GM21360 (cell line): ENCODE measurements at regions not wholly inside any gene's neighbourhood (a gene's known extent, or its start where the extent isn't known, plus 50 kb on each side); places are given as distances from the start of the nearest gene placed in this dataset.

Experiments
- ATAC-seq: cut with Tn5 transposase; IDR thresholded peaks from one replicate; pipeline ENCODE4 v1.9.1; 2021; ENCODE audit warnings: mild to moderate bottlenecking, moderate library complexity; ENCODE audit not compliant: unreplicated experiment

DNA sequence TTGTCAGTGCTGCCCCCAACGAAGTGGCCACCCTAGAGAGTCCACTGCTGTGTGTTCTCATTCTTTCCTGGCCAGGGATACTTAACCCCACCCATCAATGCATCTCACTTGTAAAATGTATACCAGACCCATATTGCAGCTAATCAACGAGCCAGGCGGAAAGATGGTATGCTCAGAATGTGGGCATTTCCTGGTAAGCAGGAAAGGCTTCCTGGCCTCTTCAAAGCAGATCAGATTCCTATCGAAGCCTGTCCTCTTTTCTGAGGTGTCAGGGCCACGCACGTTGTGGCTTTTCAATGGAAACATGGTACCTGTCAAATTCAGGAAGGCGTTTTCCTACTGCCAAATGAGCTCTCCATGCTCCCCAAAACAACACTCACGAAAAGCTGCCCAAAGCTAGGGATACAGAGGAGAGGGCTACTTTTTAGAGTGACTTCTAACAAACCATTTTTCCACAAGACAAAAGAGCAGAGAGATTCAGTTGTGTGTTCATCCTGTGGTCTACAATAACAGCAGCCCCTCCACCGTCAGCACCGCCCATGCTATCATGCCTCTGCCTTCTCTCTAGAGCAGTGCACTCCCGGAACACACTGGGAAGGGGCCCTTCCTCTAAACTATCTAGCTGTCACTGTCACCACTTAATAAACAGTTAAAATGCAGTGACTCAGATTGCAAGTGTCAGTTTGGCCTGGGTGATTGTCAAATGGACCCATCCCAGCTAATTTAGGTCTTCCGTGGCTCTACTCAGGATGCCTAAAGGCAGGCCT, 535.1 kb downstream of the RNF144A start:
- no peak for ATAC-seq

DNA sequence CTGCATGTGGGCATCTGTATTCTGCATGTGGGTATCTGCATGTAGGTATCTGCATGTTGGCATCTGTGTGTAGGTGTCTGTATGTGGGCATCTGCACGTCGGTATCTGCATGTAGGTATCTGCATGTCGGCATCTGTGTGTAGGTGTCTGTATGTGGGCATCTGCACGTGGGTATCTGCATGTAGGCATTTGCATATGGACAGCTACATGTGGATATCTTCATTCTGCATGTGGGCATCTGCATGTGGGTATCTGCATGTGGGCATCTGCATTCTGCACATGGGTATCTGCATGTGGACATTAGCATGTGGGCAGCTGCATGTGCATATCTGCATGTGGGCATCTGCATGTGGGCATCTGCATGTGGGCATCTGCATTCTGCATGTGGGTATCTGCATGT, 537.4 kb downstream of the RNF144A start:
- ATAC-seq, result no peak

DNA sequence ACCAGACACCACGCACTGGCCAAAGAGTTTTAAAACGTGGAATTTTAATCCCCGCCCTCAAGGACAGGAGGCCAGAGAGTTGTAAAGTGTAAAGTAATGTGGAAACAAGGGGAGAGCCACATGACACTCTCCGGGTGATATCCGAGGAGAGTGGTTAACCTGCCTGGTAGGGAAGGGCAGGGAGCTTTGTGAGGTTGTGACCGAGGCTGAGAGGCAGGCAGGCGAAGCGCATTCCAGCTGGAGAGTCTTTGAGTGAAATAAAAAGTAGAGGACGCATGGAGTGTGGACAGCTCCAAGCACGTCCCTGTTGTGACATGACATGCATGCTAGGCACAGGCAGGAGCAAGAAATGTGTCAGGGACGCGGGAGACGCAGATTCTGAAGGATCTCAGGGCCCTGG, 539.5 kb downstream of the RNF144A start:
- no peak for ATAC-seq

DNA sequence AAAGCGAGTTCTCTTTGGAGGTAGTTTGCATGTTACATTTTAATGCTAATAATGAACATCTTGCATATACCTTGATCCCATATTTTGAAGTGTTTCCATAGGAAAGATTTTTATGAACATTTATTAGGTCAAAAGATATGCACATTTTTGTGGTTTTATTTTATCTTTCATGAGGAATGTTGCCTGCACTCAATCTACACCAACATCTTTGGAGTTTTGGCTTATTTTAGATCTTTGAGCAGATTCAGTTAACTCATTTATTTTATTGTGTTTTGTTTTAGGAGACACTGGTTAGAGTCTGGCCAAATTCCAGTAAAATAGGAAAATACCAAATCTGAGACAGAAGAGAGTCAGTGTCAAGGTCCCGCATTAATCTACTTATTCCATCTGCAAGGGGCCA, 540.9 kb downstream of the RNF144A start:
- ATAC-seq, result no peak

DNA sequence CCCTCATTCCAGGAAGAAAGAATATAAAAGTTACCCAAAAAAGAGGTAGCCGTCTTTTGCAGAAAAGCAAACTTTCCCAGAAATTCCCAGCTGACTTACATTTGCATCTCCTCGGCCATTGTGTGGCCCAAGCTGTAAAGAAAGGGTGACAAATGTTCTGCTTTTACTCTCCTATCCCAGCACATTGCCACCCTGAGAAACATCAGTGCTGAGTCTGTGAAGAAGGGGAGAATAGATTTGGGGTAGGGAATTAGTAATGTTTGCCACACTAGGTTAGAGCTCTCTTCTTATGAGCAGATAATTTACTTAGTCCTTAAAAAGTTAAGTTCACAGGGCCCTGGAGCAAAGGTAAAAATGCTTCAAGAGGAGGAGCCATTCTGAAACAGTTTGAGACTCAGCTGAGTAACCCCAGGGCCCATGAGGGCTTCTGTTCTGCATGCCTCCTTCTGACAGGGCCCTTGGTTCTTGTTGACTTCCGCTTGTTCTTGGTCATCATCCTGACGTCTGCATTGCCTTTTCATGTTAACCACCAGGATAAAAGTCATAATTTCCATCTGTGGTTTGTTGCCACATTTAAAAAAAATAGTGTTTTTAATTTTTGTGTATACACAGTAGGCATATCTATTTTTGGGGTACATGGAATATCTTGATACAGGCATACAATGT, 550.7 kb downstream of the RNF144A start:
- no peak for ATAC-seq

DNA sequence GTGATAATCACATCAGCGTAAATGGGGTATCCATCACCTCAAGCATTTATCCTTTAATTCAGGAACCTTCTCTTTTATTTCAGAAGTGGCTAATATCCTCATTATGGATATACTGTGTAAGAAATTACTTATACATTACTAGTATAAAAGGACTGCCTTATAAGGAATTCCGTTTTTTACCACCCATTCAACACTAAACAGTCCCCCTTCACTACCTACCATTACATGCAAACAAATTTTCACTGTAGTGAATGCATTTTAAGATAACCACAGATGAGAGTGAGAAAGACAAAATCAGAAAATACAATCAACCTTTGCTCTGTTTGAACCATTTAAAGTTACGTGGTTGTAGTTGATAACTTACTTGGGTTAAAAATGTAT, 551.2 kb downstream of the RNF144A start:
- no peak for ATAC-seq

DNA sequence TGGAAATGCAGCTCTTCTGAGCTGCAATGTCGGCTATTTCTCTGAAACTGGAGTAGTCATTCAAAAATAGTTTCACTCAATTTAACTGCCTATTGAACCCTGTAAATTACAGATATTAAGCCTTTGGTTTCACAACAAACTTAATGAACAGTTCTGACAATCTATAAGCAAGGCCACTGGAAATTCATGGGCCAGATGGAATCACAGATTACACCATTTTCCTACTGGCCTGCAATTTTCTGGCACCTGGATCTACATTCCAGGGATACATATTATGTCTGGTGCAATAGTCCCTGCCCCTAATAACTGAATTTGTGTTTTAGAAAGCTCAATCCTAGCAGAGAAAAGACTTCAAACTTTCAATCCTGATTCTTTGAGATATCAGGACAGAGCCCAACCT, 551.7 kb downstream of the RNF144A start:
- ATAC-seq, result no peak

DNA sequence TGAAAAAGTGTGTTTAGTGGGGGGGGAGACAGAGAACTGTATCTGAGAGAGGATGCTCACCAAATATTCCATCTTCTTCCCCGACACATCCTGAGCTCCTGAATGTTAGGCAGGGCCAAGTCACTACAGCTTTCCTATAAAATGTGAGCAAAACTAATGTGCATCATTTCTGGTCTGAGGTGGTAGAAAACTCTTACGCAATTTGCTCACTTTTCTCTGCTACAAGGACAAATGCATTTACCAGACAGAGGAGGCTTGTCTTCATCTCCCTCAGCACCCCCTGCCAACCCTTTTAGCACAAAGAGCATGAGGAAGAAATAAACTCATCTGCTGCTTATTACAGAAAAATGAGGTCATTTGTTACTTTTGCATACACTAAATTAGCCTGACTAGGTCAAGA, 554.0 kb downstream of the RNF144A start:
- ATAC-seq, result no peak

DNA sequence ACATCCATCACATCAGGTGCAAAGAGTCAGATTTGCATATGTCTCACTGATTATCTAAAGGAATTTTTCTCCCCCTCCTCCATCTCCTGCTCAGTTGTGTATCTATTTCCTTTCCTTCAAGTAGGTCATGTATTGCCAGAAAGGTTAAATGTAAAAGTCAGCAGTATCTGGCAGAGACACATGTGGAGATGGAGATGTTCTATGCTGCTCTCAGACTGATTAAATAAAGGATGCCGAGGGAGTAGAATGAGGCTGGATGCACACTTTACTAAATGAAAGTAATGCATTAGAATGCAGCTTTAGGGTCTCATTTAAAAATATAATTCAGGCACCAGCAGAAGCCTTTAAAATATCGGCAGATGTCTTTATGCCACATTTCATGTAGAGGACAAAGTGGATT, 555.3 kb downstream of the RNF144A start:
- no peak for ATAC-seq

DNA sequence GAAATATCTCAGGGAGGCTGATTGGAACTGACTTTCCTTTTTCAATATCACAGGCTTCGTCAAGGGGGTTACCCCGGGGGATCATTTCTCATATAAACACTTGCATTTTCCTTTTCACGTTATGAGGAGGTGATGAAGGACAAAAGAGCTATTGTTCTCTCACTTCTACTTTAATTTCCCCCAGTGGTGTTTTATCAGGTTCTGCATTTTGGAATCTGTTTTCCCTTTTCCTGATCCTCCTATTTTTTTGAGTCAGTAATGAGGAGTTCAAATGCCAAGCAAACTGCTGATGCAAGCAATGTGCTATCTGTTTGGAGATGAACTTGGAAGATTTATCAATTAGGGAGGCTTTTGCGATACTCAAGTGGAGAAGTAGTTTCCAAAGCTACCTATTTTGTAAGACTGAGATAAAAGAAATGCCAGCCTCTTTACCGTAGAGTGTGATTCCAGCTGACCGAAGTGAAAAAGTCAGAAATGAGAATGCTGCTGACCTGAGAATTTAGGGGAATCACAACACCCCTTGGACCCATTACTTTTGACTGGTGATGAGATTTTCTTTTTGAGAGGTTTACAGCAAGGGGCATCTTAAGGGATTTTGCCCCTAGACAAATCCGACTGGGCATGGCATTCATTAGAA, 556.0 kb downstream of the RNF144A start:
- no peak for ATAC-seq

DNA sequence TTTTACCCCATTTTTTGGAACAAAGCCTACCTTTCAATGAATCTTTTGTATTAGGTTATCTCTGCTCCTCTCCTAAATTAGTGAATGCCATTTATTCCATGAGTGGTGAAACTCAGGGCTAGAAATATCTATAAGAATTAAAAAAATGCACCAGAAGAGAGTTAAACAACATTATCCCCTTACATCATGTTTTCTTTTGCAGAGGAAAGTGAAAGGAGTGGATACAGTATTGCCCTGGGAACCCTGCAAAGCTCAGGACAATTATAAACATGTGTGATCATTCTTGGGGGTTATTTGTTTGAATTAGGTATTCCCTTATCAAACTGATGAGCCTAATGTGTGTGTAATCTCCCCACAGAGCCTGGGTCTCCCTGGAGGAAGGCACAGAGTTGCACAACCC, 559.2 kb downstream of the RNF144A start:
- ATAC-seq, result no peak

DNA sequence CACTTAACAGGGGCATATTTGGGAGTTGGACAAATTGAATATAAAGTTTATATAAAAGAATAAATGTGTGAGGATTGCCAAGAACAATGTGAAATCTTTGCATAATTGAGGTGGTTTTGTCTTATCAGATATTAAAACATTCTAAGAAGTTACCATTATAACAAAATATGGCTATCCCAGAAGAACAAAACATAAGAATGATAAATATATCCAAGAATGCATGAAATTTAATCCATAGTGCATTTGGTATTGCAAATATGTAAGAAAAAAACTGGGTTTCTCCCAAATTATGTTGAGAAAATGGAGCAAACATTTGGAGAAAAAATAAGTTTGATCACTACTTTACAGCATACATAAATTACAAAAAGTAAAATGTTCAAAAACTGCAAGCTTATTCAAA, 562.4 kb downstream of the RNF144A start:
- no peak for ATAC-seq

DNA sequence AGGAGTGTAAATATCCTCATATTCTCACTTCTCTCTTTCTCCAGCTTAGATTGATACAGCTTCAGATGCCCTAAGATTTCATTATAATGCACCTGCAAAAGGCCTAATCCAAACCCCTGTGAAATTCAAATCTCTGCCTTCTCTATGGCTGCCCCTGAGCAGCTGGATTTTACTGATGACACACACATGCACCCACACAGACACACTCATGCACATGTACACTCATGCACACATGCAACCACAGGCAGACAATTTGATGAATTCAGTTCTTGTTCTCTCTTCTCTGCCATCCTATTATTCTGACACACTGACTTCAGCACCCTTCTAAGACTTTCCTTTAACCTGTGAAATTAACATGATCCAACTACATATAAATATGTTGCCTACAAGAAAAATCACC, 563.2 kb downstream of the RNF144A start:
- ATAC-seq, result no peak

DNA sequence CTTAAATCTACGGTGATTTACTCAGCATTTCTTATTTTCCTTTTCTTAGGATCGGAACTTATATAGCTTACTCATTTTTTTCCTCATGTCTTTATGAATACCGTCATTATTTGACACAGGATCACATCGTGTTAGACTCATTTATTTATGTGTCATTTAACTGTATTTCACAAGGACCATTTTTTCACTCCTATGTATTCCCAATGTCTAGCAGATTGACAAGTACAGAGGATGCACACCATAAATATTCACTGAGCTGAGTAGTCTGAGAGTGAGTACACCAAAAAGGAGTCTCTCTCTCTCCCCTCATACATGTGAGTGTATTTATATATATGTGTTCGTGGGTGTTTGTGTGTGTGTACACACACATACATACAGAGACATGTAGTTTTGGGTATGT, 573.5 kb downstream of the RNF144A start:
- ATAC-seq, result no peak

DNA sequence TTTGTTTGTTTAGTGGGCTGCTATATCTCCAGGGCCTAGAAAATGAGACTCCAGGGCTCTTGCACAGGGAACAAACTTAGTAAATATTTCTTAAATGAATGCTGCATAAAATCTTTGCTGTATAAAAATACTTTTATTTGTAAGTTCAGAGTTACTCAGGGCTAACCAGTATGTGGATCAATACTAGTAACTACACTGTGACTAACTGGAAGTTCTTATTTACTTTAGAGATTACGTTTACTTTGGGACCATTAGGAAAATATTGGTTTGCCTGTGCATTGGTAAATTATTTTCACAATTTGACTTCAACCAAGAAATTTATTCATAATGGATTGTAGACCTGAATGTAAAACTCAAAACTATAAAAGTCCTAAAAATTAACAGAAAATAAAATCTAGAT, 575.5 kb downstream of the RNF144A start:
- no peak for ATAC-seq

DNA sequence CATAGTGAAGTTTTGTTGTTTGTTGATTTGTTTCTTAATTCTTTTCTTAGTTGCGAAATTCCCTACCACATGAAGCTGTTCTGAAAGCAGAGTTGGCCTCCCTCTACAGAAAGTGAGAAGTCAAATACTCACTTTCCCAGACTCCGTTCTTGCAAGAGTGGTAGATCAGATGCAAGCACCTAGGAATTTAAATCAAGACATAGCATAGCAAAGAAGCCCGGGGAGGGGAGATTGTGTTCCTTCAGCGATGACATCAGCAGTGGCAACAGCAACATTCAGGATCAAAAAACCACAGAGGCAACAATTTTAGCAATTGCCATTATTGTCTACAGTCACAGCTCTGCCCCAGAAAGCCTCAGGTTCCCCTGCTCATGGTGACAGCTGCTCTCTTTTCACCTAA, 580.0 kb downstream of the RNF144A start:
- no peak for ATAC-seq

DNA sequence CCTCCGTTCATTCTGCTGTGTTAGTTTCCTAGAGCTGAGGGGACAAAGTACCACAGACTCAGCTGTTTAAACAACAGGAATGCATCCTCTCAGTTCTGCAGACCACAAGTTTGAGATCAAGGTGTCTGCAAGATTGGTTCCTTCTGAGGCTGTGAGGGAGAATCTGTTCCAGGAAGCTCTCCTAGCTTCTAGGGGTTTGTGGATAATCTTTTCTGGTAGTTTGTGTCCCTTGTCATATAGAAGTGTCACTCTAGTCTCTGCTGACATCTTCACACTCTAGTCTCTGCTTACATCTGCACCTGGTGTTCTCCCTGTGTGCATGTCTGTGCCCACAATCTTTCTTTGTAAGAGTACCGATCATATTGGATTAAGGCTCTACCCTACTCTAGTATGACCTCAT, 581.8 kb downstream of the RNF144A start:
- ATAC-seq, result no peak

DNA sequence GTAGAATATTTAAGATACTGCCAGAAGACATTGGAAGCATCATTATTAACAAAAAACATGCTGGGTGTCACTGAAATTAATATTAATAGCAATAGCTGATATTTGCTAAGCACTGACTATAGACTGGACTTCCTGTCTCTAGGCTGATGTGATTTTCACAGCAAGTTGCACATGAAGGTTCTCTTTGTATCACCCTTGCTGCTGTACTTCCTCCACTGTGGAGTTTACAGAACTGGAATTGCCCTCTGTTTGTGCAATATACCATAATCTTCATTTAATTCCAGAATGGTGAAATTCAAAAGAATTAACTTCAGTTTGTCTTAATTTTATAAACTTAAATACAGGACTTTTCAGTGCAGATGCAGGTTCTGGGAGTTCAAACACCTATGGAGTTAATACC, 585.1 kb downstream of the RNF144A start:
- ATAC-seq, result no peak

DNA sequence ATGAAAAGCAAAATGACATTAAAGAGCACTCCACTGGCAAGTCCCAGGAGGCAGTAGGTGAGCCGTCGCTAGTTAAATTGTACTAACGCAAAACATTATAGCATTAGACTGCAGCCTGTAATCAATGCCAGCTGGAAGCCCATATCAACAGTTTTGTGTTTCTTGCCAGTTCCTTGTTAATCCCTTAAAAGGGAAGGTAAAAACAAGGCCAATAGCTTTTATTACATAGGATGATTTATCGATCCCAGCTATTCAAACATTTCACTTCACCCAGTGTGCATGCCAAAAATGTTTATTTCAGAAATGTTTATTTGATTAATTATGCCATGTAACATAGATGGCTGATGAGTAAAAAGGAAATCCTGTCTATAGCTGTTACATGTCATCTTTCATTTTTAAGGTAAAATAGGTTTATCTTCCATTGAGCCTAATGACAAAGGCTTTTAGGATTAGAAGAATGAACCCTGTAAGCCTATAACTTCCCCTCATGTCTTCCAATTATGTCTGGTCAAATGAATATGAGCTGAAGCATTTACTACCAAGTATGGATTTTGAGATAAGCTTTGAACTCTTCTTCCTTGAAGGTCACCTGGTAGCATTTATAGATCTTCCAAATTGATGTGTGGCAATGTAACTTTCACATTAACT, 591.2 kb downstream of the RNF144A start:
- ATAC-seq, result no peak

DNA sequence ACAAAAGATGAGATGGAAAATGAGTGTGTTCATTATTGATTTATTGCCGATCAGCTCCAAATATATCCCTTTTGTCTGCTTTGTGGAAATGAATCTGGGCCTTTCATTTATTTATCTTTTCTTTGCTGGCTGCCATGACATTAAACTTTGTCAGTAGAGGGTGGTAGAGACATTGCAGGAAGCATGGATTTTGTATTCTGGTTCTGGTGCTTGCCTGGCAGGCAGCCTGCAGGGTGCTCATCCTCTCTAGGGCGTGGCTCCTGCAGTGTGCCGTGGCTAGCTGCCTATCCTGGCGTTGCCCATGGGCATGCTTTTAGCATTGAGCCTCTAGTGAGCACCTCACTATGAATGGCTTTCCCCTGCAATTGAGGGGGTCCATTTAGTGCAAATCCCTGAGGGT, 593.1 kb downstream of the RNF144A start:
- no peak for ATAC-seq

DNA sequence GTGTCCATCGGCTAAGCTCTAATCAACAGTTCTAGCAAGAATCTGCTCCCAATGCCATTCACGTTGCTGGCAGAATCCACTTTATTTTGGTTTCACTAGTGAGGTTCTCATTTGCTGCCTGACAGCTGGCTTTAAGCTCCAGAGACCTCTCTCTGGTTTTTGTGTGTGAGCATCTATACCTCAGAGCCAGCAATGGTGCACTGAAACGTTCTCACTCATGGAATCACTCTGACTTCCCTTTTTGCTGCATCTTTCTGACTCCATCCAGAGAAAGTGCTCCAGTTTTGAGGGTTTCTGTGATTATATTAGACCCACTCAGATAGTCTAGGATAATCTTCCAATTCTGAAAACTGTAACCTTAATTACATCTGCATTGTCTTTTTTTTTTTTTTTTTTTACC, 596.6 kb downstream of the RNF144A start:
- no peak for ATAC-seq

DNA sequence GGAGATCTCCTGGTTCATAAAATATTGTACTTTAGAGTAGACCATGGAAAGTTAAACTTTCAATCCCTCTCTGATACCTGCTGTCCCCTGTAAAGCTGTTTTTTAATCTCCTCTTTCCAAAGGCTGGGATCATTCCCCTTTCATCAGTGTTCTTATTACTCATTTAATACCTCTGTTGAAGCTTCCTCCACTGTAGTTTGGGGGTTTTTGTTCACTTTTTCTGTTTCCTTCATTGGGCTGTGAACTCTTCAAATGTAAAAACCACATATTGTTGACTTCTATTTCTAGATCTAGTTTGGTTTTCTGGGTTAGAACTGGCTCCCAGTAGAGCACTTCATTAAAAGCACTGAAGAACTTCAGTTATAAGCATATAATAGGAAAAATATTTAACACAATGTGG, 598.1 kb downstream of the RNF144A start:
- no peak for ATAC-seq
